C4-2B (cell line): ENCODE measurements at regions not wholly inside any gene's neighbourhood (a gene's known extent, or its start where the extent isn't known, plus 50 kb on each side); places are given as distances from the start of the nearest gene placed in this dataset.

Experiments
- H3K27ac ChIP-seq: fragments of 450-650 bp; 2 replicates; pipeline ENCODE4 v1.5.1; 2017
- ZFX ChIP-seq: fragments of 450-650 bp; IDR thresholded peaks from 2 replicates; pipeline ENCODE4 v1.6.1; 2017
- TF ChIP-seq, protein P1 (sequence below): fragments of 450-650 bp; conservative IDR thresholded peaks from 2 replicates; pipeline ENCODE4 v1.5.1; 2017; ENCODE audit warnings: mild to moderate bottlenecking

GRCh38 chr1:55670331-55671082, 455.3 kb upstream of the USP24 start:
- no peak overlapping the region for H3K27ac ChIP-seq
- TF ChIP-seq ZFX: no peak
- TF ChIP-seq, protein P1, sequence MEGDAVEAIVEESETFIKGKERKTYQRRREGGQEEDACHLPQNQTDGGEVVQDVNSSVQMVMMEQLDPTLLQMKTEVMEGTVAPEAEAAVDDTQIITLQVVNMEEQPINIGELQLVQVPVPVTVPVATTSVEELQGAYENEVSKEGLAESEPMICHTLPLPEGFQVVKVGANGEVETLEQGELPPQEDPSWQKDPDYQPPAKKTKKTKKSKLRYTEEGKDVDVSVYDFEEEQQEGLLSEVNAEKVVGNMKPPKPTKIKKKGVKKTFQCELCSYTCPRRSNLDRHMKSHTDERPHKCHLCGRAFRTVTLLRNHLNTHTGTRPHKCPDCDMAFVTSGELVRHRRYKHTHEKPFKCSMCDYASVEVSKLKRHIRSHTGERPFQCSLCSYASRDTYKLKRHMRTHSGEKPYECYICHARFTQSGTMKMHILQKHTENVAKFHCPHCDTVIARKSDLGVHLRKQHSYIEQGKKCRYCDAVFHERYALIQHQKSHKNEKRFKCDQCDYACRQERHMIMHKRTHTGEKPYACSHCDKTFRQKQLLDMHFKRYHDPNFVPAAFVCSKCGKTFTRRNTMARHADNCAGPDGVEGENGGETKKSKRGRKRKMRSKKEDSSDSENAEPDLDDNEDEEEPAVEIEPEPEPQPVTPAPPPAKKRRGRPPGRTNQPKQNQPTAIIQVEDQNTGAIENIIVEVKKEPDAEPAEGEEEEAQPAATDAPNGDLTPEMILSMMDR: no peak

DNA sequence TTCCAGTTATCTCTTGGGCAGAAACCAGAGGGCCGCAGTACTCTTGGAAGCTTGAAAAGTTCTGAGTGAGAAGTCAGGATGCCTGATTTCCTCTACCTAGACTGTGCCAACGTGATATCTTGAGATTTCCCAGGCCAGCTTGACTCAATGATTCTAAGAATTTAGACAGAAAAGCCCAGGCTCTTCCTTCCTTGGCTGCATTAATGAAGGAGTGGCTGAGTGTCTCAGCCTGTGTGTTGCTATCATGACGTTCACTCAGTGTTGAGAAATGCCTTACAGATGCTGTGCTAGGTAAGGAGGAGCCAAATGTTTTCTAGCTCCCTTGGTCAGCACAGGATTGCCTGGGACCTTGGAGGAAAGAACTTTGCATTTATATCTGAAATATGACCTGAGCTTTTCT, 454.1 kb upstream of the USP24 start:
- TF ChIP-seq, protein P1: no peak
- no peak for TF ChIP-seq ZFX
- no peak overlapping the region for H3K27ac ChIP-seq

GRCh38 chr1:55662875-55663274, 447.7 kb upstream of the USP24 start:
- no peak overlapping the region for H3K27ac ChIP-seq
- no peak for TF ChIP-seq ZFX
- TF ChIP-seq, protein P1: no peak

DNA sequence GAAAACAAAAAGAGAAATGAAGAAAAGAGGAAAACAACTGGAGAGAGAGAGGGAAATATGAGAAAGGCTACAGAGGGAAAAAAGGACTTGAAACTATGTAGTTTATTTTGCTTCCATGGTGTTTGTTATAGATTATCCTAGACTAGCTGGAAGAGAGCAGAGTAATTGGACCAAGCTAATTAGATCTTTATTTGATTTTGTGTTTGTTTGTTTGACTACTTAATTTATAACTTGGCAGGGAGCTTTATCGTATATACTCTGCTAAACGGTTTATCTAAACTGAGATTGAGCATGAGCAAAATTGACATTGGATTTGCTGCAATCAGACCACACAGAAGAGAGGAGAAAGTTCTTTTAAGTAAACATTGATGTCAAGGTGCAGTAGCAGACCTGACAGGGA, 443.8 kb upstream of the USP24 start:
- TF ChIP-seq, protein P1: no peak
- TF ChIP-seq ZFX: no peak
- no peak overlapping the region for H3K27ac ChIP-seq

DNA sequence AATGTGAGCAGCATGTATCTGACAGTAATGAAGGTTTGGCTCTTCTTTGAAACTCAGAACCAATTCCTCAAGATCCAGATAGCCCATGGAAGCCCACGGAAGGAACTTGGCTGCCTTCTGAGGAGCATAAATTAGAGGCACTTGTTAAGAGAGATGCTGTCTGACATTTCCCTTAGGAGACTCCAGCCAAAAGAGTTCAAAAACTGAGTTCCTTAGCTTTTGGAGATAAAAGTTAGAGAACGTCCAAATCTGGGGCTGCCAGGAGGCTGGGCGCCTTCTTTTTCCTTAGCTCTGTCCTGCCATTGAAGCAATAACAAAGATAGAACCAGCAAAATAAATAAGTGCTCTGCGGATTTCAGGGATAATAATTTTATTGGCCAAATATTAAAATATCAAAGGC, 439.6 kb upstream of the USP24 start:
- no peak for TF ChIP-seq ZFX
- TF ChIP-seq, protein P1: no peak
- H3K27ac ChIP-seq: no peak overlapping the region

GRCh38 chr1:55654171-55654570, 439.0 kb upstream of the USP24 start:
- no peak overlapping the region for H3K27ac ChIP-seq
- TF ChIP-seq ZFX: no peak
- TF ChIP-seq, protein P1: no peak

- no peak for TF ChIP-seq ZFX
- TF ChIP-seq, protein P1: no peak
- H3K27ac ChIP-seq: no peak overlapping the region
Observed at GRCh38 chr1:55650444-55650843, 435.3 kb upstream of the USP24 start.
